HG02763 (cell line): ENCODE measurements at regions not wholly inside any gene's neighbourhood (a gene's known extent, or its start where the extent isn't known, plus 50 kb on each side); places are given as distances from the start of the nearest gene placed in this dataset.
"Not testable (repeated sequence)": the region's sequence is repeated elsewhere in the genome, so short reads cannot be mapped to it uniquely, and the experiment has no call there.

Experiments
- ATAC-seq: cut with Tn5 transposase; IDR thresholded peaks from one replicate; pipeline ENCODE4 v1.9.1; 2021; ENCODE audit warnings: mild to moderate bottlenecking, moderate library complexity; ENCODE audit not compliant: unreplicated experiment

- no peak for ATAC-seq
Measured at GRCh38 chr7:68122801-68123200, 1126.2 kb downstream of the TYW1 start.

- no peak for ATAC-seq
Measured at GRCh38 chr7:68125168-68125567, 1128.5 kb downstream of the TYW1 start.

GRCh38 chr7:68133045-68133444 is 1136.4 kb downstream of the TYW1 start:
- no peak for ATAC-seq

GRCh38 chr7:68143345-68143744 is 1146.7 kb downstream of the TYW1 start:
- no peak for ATAC-seq

GRCh38 chr7:68146983-68147382 is 1150.3 kb downstream of the TYW1 start:
- ATAC-seq = no peak

- ATAC-seq = no peak
Measured at GRCh38 chr7:68147614-68148238, 1151.1 kb downstream of the TYW1 start.

- ATAC-seq = no peak
Measured at GRCh38 chr7:68148440-68148839, 1151.8 kb downstream of the TYW1 start.

- ATAC-seq = no peak
Measured at GRCh38 chr7:68152205-68152604, 1155.6 kb downstream of the TYW1 start.

- ATAC-seq = no peak
Measured at GRCh38 chr7:68155676-68156075, 1159.0 kb downstream of the TYW1 start.

- no peak for ATAC-seq
Measured at GRCh38 chr7:68158686-68159295, 1162.2 kb downstream of the TYW1 start.

GRCh38 chr7:68162712-68163111 is 1166.1 kb downstream of the TYW1 start:
- ATAC-seq = no peak

- ATAC-seq = no peak
Measured at GRCh38 chr7:68166525-68166924, 1169.9 kb downstream of the TYW1 start.

- no peak for ATAC-seq
Measured at GRCh38 chr7:68173513-68173912, 1176.9 kb downstream of the TYW1 start.

- ATAC-seq = no peak
Measured at GRCh38 chr7:68176974-68177373, 1180.3 kb downstream of the TYW1 start.

- no peak for ATAC-seq
Measured at GRCh38 chr7:68180761-68181160, 1184.1 kb downstream of the TYW1 start.

GRCh38 chr7:68183176-68183575 is 1186.5 kb downstream of the TYW1 start:
- ATAC-seq = no peak

GRCh38 chr7:68185631-68186456 is 1189.2 kb downstream of the TYW1 start:
- ATAC-seq = no peak

GRCh38 chr7:68187532-68187931 is 1190.9 kb downstream of the TYW1 start:
- ATAC-seq = no peak

GRCh38 chr7:68192941-68193340 is 1196.3 kb downstream of the TYW1 start:
- ATAC-seq = no peak

GRCh38 chr7:68195642-68196041 is 1199.0 kb downstream of the TYW1 start:
- ATAC-seq = not testable (repeated sequence)

- no peak for ATAC-seq
Measured at GRCh38 chr7:68200051-68200670, 1203.5 kb downstream of the TYW1 start.

- ATAC-seq = no peak
Measured at GRCh38 chr7:68203251-68203650, 1206.6 kb downstream of the TYW1 start.
